Stomach (tissue), 4 donors: ENCODE measurements at regions not wholly inside any gene's neighbourhood (a gene's known extent, or its start where the extent isn't known, plus 50 kb on each side); places are given as distances from the start of the nearest gene placed in this dataset.

Experiments used
- CTCF ChIP-seq, 7 experiments: fragments of 450-650 bp in 4 of 7; fragments of 200-600 bp in 3 of 7; sonication (generic) in 3 of 7; IDR thresholded peaks; one replicate each; pipeline ENCODE4 v1.5.1; 2016 to 2019; ENCODE audit warnings: antibody characterized with exemption in 7 of 7, control low read depth in 2 of 7, mild to moderate bottlenecking in 1 of 7
- EP300 ChIP-seq: sonication (generic); formaldehyde crosslinking; IDR thresholded peaks from one replicate; pipeline ENCODE4 v1.6.1; 2017; ENCODE audit warnings: antibody characterized with exemption
- POLR2A ChIP-seq, 4 donors: fragments of 450-650 bp; IDR thresholded peaks; one replicate each; pipeline ENCODE4 v1.6.1; 2016; ENCODE audit warnings: antibody characterized with exemption in 4 of 4, control low read depth in 2 of 4, mild to moderate bottlenecking in 1 of 4, moderate library complexity in 1 of 4
- POLR2AphosphoS5 ChIP-seq, 3 donors: sonication (generic); formaldehyde crosslinking; IDR thresholded peaks; one replicate each; pipeline ENCODE4 v1.6.1; 2016; ENCODE audit warnings: antibody characterized with exemption in 3 of 3

- TF ChIP-seq CTCF (IDR thresholded peaks at IDR 0.05) (no peak), POLR2A (IDR thresholded peaks at IDR 0.05) (no peak), POLR2AphosphoS5 (IDR thresholded peaks at IDR 0.05) (no peak), EP300 (no peak)
Observed at GRCh38 chr3:168292296-168292695, 196.6 kb upstream of the GOLIM4 start.
